Activated B cell treated with CpG ODN at 0.5 μM for 24 hours (primary cell): ENCODE measurements at regions not wholly inside any gene's neighbourhood (a gene's known extent, or its start where the extent isn't known, plus 50 kb on each side); places are given as distances from the start of the nearest gene placed in this dataset.

Experiments used
- ATAC-seq: fragments of 200-7000 bp; cut with Tn5 transposase; one replicate; pipeline ENCODE4 v1.10.0; 2021; ENCODE audit warnings: low read depth, mild to moderate bottlenecking, moderate library complexity
- CTCF ChIA-PET: fragments of 350-600 bp; sonication (Branson Sonifier 250); formaldehyde crosslinking; loops from one replicate; lab custom pipeline; 2021; ENCODE audit warnings: antibody characterized with exemption; lab: Charles Lee
- POLR2A ChIA-PET: fragments of 350-600 bp; sonication (Branson Sonifier 250); formaldehyde crosslinking; loops from one replicate; lab custom pipeline; 2021; ENCODE audit warnings: antibody characterized with exemption; lab: Charles Lee
- DNase-seq: peaks from one replicate; pipeline ENCODE4 v3.0.0; 2022
- H3K27ac Mint-ChIP-seq: one replicate; pipeline ENCODE4 v1.8.0; 2020; ENCODE audit warnings: mixed read lengths
- H3K27me3 Mint-ChIP-seq: one replicate; pipeline ENCODE4 v1.8.0; 2021; ENCODE audit warnings: mixed read lengths
- H3K36me3 Mint-ChIP-seq: one replicate; pipeline ENCODE4 v1.8.0; 2021; ENCODE audit warnings: low read depth, mixed read lengths
- H3K4me1 Mint-ChIP-seq: one replicate; pipeline ENCODE4 v1.8.0; 2021; ENCODE audit warnings: mixed read lengths
- H3K4me3 Mint-ChIP-seq: one replicate; pipeline ENCODE4 v1.8.0; 2020; ENCODE audit warnings: mild to moderate bottlenecking, mixed read lengths
- H3K9me3 Mint-ChIP-seq: one replicate; pipeline ENCODE4 v1.8.0; 2020; ENCODE audit warnings: mixed read lengths
- CTCF ChIP-seq: fragments of 200-600 bp; IDR thresholded peaks from one replicate; pipeline ENCODE4 v1.8.0; 2022; ENCODE audit warnings: antibody characterized with exemption, mild to moderate bottlenecking
- intact Hi-C: fragments of 100-400 bp; cut with micrococcal nuclease; formaldehyde crosslinking; loops from one replicate; pipeline ENCODE4 v1.15.1; 2024

GRCh38 chr17:52298881-52299280 is 140.4 kb upstream of the CA10 start:
- no peak overlapping the region for H3K27ac Mint-ChIP-seq
- DNase-seq (no peak), ATAC-seq (no peak)
- ChIA-PET POLR2A (no interaction called here), CTCF (no interaction called here)
- no peak overlapping the region for H3K4me3 Mint-ChIP-seq
- H3K36me3 Mint-ChIP-seq = no peaks in the 10 kb centered on the region
- H3K4me1 Mint-ChIP-seq = no peaks in the 10 kb centered on the region
- peaks cover 3% of the 10 kb centered on the region for H3K9me3 Mint-ChIP-seq
- intact Hi-C loops = no loop called here
- TF ChIP-seq CTCF = no peak
- H3K27me3 Mint-ChIP-seq = no peaks in the 10 kb centered on the region

- no peak overlapping the region for H3K4me3 Mint-ChIP-seq
- ChIA-PET POLR2A (no interaction called here), CTCF (no interaction called here)
- intact Hi-C loops = no loop called here
- DNase-seq (no peak), ATAC-seq (no peak)
- no peaks in the 10 kb centered on the region for H3K27me3 Mint-ChIP-seq
- no peak for TF ChIP-seq CTCF
- no peaks in the 10 kb centered on the region for H3K36me3 Mint-ChIP-seq
- no peaks in the 10 kb centered on the region for H3K4me1 Mint-ChIP-seq
- H3K27ac Mint-ChIP-seq = no peak overlapping the region
- H3K9me3 Mint-ChIP-seq = peaks cover 3% of the 10 kb centered on the region
Measured at GRCh38 chr17:52297230-52298010, 138.9 kb upstream of the CA10 start.

- ATAC-seq = no peak
- Mint-ChIP-seq H3K36me3 (no peaks in the 10 kb centered on the region), H3K9me3 (peaks cover 8% of the 10 kb centered on the region), H3K27ac (no peak overlapping the region), H3K4me3 (no peak overlapping the region), H3K4me1 (no peaks in the 10 kb centered on the region), H3K27me3 (no peaks in the 10 kb centered on the region)
- TF ChIP-seq CTCF = no peak
- POLR2A ChIA-PET = no interaction called here
- CTCF ChIA-PET = no interaction called here
- intact Hi-C loops = no loop called here
- no peak for DNase-seq
Measured at GRCh38 chr17:52294301-52294700, 135.8 kb upstream of the CA10 start.

GRCh38 chr17:52287611-52288010 is 129.1 kb upstream of the CA10 start:
- no peaks in the 10 kb centered on the region for H3K4me1 Mint-ChIP-seq
- no peaks in the 10 kb centered on the region for H3K27me3 Mint-ChIP-seq
- intact Hi-C loops = no loop called here
- TF ChIP-seq CTCF = no peak
- ChIA-PET CTCF (no interaction called here), POLR2A (no interaction called here)
- H3K4me3 Mint-ChIP-seq = no peak overlapping the region
- no peak for ATAC-seq
- no peak overlapping the region for H3K27ac Mint-ChIP-seq
- no peaks in the 10 kb centered on the region for H3K36me3 Mint-ChIP-seq
- peaks cover 9% of the 10 kb centered on the region for H3K9me3 Mint-ChIP-seq
- no peak for DNase-seq

- no peak overlapping the region for H3K4me3 Mint-ChIP-seq
- TF ChIP-seq CTCF = no peak
- CTCF ChIA-PET = no interaction called here
- ATAC-seq = no peak
- no peaks in the 10 kb centered on the region for H3K27me3 Mint-ChIP-seq
- intact Hi-C loops = no loop called here
- H3K36me3 Mint-ChIP-seq = no peaks in the 10 kb centered on the region
- no peaks in the 10 kb centered on the region for H3K4me1 Mint-ChIP-seq
- DNase-seq = no peak
- H3K27ac Mint-ChIP-seq = no peak overlapping the region
- peaks cover 3% of the 10 kb centered on the region for H3K9me3 Mint-ChIP-seq
- POLR2A ChIA-PET = no interaction called here
Measured at GRCh38 chr17:52283872-52284271, 125.4 kb upstream of the CA10 start.
